ENCODE measurements at regions not wholly inside any gene's neighbourhood (a gene's known extent, or its start where the extent isn't known, plus 50 kb on each side); places are given as distances from the start of the nearest gene placed in this dataset.

- TF ChIP-seq CTCF (IDR thresholded peaks at IDR 0.05) (no peak), POLR2AphosphoS5 (IDR thresholded peaks at IDR 0.05; ENCODE audit: low read depth, low read length) (no peak), SIN3A (IDR thresholded peaks at IDR 0.05; ENCODE audit: borderline replicate concordance, insufficient read depth, low read depth, low read length) (no peak), REST (IDR thresholded peaks at IDR 0.05; ENCODE audit: insufficient read depth in 1 of 2, low read depth in 2 of 2, low read length in 1 of 2) (no peak)
Measured at GRCh38 chr5:57900381-57900944, 417.9 kb upstream of the ACTBL2 start.

All from Panc1 (cell line).